GM18909 (cell line): ENCODE measurements at regions not wholly inside any gene's neighbourhood (a gene's known extent, or its start where the extent isn't known, plus 50 kb on each side); places are given as distances from the start of the nearest gene placed in this dataset.
"Not testable (repeated sequence)": the region's sequence is repeated elsewhere in the genome, so short reads cannot be mapped to it uniquely, and the experiment has no call there.

ENCODE experiments used
- ATAC-seq: cut with Tn5 transposase; IDR thresholded peaks from one replicate; pipeline ENCODE4 v1.9.1; 2021; ENCODE audit warnings: mild to moderate bottlenecking; ENCODE audit not compliant: unreplicated experiment, poor library complexity

DNA sequence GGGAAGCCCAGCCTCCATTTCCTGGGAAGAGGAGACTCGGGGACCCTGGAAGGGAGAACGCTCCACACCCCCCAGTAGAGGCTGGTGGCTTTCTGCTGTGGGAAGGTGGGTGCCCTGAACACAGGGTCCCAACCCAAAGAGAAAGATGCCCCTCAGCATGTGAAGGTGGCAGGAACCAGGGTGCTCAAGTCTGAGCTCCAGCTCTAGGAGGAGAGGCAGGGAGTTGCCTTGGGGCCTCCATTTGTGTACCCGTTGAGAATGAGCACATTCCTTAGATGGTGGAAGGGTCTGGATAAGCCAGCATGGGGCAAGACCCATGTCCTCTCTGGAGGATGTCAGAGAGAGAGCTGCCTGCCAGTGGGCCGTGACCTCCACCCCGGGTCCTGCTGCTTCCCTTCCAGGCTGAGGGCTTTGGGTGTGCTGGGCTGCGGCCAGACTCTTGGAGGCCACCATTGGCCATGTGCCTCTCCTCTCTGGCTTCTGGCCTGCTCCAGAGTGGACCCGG, 212.4 kb downstream of the TBC1D2B start:
- no peak for ATAC-seq

DNA sequence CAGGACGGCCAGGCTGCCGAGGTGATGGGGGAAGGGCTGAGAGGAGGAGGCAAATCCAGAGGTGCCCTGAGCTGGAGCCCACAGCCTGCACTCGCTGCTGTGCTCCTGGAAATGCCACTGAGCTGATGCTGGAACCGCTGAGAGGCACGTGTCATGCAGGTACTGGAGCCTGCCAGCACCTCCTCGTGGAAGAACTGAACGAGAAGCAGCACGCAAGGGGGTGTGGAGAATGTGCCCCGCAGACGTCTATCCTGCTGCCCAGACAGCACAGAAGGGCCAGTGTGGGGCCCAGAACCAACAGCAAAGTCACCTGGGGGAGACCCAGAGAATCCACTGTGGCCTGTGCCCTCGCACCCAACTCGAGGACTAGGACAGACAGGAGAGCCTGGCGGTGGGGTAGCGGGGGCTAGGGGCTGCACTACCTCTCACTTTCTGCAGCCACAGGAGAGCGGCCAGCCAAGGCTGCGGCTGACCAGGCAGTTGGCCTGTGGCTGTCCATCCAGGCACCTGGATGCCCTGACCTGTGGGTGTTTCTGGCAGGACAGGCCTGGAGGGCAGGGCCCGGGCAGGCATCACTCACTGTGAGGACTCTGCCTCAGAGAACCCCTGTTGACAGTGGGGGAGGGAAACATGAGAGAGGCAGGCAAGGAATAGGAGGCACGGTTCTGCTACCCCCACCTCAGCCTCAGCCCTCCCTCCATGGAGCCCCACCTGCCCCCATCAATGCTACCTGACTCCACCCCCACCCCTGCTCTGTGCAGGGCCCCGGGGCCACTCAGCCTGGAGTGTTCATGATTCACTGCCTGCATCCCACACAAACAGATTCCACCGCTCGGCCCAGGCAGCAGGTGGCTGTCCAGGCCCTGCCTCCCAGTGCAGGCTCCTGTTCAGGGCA, 213.1 kb downstream of the TBC1D2B start:
- no peak for ATAC-seq

DNA sequence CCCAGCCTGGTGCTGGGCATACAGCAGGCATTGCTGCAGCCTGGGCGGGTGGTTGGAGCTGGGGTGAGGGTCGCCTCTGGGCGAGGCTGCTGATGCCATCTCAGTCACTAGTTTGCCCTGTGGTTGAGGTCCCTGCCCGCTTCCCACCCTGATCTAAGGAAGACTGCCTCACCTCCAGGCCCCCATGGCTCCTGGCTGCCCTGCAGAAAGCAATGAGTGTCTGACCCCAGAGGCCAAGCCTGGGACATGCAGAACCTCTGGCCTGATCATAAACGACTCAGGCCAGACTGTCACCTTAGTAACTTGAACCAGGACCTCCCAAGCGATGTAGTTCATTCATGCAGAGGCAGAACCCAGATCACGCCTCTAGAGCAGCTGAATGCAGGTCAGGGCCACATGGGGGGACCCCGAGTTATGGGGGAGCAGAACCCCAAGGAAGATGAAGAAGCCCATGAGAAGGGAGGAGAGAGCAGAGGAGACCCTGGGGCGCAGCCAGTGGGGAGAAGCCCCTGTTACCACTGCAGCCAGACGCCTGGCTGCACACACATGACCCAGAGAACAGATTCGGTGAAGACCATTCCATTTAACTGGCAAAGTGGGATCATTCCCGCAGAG, 213.9 kb downstream of the TBC1D2B start:
- ATAC-seq, result no peak

DNA sequence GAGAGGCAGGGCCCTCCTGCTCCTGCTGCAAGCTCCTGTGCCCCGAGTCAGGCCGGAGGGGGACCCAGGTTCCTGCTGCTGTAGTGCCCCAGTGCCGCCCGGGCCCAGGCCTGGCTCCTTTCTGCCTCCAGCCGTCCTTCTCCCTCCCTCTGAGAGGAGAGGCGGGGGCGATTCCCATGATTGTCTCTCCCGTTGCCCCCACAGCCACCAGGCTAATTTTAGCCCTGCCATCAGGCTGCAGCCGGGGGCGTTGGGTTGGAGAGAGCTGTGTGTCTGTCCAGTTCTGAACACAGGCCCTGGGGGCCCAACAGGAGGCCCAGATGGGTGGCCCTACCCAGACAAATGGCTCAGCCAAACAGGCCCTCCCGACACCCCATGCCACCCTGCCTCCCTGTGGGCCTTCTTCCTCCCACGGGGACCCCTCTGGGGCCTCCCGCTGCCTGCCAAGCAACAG, 214.8 kb downstream of the TBC1D2B start:
- no peak for ATAC-seq

DNA sequence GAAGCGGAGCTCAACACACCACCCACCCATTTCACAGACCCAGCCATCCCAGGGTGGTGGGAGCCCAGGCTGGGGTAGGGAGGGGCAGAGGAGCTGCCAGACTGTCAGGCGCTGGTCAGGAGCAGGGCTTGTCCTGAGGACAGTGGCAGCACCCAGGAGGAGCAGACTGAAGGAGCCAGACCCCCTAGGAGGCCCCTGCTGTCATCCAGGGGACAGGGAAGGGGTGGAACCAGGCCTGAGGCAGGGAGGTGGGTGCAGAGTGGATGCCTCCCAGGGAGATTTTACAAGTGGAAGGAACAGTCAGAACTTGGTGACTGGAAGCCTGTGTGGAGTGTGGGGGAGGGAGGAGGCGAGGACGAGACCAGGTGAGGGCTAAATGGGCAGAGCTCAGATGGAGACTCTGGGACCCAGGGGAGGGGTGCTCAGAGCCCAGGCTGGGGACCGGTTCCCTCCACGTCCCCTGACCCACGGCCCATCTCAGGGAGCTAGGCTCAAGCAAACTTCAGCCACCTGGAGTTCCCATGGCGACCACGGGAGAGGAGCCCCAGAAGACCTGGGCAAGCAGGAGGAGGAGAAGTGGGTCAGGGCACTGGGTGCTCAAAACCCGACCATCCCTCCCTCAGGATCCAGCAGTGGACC, 215.4 kb downstream of the TBC1D2B start:
- ATAC-seq, result not testable (repeated sequence)

DNA sequence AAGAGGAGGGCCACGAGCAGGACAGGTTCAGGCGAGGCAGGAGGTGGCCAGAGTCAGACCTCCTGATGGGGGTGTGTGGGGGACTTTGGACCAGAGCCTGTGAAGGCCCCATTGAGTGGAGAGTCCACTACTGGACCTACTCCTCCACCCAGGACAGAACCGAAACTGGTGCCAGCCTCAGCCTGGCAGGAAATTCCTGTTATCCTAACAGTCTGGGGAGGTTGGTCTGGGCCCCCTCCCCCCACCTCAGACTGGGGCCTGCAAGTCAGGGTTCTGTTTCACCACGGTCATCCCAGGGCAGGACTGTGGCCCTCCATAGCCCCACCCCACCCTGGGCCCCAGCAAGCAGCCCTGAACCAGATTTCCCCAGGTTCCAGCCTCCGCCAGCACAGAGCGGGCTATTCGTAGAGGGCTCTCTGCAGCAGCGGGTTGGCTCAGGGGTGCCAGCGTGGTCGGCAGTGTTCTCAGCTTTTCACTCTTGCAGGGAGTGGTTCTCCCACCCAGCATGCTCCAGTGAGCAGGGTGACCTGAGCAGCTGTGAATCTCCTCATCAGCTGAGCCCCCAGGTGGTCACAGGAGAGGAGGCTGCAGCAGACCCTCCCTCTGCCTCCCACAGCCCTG, 217.3 kb downstream of the TBC1D2B start:
- ATAC-seq, result no peak

DNA sequence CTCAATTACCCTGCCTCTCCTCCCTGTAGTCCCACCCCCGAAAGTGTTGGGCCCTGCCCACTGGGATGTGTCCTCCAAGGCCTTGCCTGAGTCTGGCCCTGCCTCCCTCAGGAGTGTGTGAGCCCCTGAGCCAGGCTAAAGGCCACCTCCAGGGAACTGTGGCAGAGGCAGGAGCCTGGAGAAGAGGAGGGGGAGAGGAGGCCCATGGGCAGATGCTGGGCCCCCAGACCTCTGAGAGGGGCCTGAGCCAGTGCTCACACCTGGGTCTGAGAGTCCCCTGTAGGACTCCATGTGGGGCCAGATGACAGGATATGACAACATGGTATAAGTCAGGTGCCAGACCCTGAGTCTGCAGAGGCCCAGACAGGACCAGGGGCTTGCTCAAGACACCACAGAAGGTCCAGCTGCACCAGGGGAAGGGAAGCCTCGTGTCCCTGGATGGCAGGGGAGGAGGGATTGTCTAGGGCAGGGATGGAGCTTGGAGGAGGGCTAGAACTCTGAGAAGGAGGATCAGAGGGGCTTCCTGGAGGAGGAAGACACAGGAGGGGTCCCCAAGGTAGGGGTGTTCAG, 217.9 kb downstream of the TBC1D2B start:
- ATAC-seq, result no peak

DNA sequence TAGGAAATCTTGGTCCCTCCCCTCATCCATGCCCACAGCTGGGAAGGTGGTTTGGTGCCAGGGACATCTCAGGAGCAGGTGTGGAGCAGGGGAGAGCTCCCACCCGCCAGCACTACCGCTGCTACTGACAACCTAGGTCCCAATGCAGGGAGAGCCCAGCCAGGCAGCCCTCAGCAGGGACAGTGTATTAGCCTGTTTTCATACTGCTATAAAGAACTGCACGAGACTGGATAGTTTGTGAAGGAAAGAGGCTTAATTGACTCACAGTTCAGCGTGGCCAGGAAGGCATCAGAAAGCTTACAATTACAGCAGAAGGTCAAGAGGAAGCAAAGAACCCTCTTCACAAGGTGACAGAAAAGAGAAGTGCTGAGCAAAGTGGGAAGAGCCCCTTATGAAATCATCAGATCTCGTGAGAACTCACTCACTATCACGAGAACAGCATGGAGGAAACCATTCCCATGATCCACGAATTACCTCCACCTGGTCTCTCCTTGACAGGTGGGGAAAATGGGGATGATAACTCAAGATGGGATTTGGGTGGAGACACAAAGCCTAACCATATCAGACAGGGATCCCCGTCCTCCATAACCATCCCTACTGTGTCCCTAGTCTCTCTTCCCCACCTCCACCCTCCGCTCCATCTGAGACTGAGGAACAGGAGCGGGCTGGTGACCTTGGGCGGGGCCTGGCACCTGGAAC, 218.6 kb downstream of the TBC1D2B start:
- no peak for ATAC-seq

DNA sequence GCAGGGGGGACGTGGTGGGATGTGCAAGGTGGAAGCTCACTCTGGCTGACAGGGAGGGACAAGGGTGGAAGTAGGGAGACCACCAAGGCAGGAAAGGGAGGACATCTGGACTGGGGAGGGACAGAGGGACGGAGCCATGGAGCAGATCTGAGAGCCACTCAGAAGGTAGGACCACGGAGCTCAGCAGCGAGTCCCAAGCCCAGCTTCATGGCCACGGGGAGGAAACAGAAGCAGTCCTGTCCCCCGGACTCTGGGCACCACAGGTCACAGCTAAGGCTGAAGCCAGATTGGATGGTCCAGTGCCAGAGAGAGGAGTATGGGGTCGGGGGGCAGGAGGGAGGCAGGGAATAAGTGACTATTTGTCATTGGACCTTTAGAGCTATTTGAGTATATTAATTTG, 220.1 kb downstream of the TBC1D2B start:
- no peak for ATAC-seq

DNA sequence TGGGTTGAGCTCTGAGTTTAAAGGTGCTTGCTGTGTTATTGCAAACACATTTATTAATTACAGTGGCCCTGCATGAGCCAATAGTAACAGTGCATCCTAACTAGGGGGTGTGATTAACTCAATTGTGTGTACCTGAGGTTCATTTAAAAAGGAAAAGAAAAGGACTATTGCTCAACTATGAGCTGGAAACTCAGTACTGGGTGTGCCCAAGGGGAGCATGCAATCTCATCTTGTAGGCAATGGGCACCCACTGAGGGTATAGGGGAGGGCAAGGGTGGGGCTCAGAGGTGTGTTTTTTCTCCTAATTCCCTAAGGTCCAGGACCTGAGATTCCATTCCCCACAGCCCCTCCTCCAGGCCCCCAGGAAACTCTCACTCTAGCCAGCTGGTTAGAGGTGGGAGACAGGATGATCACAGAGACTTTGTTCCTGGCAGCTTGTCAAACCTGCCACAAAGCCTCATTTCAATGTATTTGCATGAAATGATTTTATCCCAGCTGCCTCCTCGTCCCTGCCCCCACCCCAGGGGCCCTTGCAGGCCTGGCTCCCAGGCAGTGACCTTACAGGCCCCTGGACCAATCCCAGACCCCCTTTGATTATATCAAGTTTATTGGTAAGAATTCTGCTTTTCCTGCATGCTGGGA, 220.7 kb downstream of the TBC1D2B start:
- no peak for ATAC-seq

DNA sequence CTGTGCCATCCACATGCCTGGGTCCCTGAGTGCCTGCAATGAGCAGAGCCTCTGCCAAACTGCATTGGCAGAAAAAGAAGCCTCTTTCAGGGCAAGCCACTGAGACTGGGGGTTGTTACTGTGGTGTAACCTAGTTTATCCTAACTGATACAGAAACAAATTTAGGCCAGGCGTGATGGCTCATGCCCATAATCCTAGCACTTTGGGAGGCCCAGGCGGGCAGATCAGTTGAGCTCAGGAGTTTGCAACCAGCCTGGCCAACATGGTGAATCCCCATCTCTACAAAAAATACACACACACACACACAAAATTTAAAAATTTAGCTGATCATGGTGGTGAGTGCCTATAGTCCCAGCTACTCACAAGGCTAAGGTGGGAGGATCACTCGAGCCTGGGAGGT, 221.6 kb downstream of the TBC1D2B start:
- no peak for ATAC-seq

DNA sequence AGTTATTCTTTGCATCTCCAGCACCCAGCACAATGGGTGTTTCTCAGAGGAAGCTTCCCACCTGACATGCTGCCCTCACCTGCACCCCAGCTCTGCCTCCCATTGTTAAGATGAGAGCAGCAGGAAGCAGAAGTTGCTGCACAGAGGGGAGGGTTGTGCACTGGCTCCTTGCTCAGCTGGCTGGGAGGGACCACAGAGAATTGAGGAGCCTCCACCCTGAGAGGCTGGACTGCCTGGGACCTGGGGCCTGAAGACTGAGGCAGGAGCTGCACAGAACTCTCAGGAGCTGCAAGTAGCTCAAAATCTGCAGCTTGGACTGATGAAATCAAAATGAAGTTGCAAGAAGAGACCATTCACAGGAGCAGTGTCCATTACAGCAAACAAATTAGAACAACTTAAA, 222.3 kb upstream of the LINGO1 start:
- ATAC-seq, result no peak

DNA sequence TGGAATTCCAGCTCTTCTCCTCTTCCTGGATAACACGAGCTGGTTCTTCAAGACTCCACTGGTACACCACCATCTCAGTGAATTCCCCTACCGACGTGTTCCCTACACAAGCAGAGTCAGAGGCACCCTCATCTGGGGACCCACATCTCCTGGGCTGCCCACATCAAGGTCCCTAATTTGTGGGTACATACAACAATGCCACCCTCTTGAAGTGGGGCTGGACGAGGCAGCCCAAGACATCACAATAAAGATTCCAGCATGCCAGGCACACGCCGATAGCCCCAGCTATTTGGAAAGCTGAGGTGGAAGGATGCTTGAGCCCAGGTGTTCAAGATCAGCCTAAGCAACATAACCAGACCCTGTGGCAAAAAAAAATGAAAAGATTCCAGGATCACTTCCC, 221.2 kb upstream of the LINGO1 start:
- ATAC-seq, result no peak

DNA sequence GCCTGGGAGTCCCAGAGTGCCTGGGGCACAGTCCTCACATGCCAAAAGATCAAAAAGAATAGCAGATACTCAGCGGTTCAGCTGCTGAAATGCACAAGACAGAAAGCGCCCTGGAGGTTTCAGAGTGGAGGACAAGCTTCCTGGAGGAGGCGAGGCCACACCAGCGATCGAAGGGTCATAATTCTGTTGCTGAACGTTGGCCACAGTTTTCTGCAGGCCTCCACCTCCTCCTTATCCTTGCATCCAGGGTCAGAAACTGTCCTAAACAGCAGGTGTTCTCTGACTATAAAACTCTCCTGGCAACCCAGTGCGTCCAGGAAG, 220.3 kb upstream of the LINGO1 start:
- ATAC-seq, result no peak

DNA sequence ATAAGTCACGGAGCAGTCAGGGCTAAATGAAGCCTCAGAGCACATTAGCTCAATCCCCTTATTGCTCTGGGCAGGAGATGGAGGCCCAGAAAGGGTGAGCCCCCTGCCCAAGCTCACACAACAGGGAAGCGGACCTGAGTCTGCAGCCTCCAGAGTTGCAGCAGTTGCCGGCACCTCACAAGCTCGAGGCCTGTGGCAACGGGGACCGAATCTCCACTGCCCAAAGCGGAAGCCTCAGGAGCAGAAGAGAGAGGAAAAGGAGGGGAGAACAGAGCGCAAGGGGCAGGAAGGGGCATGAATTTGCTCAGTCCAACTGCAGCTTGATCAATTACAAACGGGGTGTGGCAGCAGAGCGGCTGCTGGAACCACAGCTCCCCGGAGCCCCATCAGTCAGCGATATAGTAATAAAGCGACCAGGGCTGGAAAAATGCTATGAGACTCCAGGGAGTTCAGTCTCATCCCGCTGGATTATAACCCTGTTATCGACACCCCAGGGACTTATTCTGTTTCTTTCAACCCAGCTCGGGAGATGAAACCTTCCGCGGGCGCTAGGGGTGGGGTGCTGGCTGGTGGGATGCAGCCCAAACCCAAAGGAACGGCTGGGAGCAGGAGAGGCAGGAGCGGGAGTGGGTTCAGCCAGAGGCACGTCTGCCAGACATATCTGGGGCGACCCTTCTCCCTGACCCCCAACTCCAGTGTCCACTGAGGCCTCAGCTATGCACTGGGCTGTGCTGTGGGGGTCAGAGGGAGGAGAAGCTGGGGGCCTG, 219.7 kb upstream of the LINGO1 start:
- no peak for ATAC-seq

DNA sequence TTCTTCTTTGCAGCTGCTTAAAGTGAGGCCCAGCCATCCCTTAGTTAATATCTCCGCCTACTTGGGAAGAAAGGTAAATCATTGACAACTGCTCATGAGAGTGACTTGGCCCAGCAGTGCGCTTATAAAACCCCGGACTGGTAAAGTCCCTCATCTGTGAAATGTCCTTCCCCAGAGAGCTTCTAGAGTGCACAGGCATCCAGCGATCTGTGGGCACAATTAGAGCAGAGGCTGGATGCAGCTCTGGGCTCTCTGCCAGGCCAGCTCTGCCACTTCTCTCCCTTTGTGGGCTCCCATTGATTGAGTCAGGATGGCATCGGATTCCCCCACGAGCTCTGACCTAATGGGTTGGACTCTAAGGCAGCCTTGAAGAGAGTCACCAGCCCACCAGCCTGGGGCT, 219.0 kb upstream of the LINGO1 start:
- no peak for ATAC-seq

DNA sequence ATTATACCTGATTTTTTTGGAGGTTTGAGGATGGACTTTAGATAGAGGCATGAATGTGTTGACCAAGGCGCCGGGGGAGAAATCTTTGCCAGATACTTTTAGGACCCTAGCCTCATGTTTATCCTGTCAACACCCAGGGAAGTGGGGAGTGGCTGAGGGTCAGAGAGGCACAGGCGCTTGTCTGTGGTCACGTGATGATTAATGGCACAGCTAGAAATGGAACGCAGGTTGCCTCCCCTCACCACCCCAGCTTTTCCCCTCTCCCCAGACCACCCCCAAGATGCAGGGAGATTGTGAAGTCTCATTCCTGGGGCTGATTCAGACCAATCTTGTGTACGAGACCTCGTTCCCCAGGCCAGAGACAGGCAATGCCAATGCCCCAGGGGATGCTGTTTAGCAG, 218.4 kb upstream of the LINGO1 start:
- no peak for ATAC-seq

DNA sequence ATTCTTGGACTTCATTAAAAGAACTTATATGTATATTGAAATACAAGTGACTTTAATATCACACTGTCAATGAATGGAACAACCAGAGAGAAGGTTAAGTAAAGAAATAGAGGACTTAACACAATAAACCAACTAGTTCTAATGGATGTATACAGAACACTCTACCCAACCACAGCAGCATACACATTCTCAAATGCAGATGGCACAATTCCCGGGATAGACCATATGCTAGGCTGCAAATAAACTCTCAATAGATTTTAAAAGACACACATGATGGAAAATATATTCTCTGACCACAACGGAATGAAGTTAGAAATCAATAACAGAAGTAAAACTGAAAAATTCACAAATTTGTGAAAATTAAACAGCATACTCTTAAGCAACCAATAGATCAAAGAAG, 214.3 kb upstream of the LINGO1 start:
- no peak for ATAC-seq

DNA sequence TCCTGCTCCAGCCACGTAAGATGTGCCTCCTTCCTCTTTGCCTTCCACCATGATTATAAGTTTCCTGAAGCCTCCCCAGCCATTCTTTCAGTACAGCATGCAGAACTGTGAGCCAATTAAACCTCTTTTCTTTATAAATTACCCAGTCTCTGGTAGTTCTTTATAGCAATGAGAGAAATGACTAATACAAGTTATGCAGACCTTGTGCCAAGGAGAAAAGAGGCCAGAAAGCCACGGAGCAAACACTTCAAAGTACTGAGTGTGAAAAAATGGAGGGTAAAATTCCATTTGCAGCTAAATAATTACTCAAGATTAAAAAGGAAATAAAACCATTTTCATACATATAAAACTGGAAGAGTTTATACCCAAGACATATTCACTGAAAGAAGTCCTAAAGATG, 213.6 kb upstream of the LINGO1 start:
- no peak for ATAC-seq
